Stomach (tissue), 4 donors: ENCODE measurements at regions not wholly inside any gene's neighbourhood (a gene's known extent, or its start where the extent isn't known, plus 50 kb on each side); places are given as distances from the start of the nearest gene placed in this dataset.

Source experiments
- EP300 ChIP-seq: sonication (generic); formaldehyde crosslinking; IDR thresholded peaks from one replicate; pipeline ENCODE4 v1.6.1; 2017; ENCODE audit warnings: antibody characterized with exemption
- POLR2A ChIP-seq, 4 donors: fragments of 450-650 bp; IDR thresholded peaks; one replicate each; pipeline ENCODE4 v1.6.1; 2016; ENCODE audit warnings: antibody characterized with exemption in 4 of 4, control low read depth in 2 of 4, mild to moderate bottlenecking in 1 of 4, moderate library complexity in 1 of 4
- POLR2AphosphoS5 ChIP-seq, 3 donors: sonication (generic); formaldehyde crosslinking; IDR thresholded peaks; one replicate each; pipeline ENCODE4 v1.6.1; 2016; ENCODE audit warnings: antibody characterized with exemption in 3 of 3
- TF ChIP-seq, protein P1 (sequence below), 7 experiments: fragments of 450-650 bp in 4 of 7; fragments of 200-600 bp in 3 of 7; sonication (generic) in 3 of 7; IDR thresholded peaks; one replicate each; pipeline ENCODE4 v1.5.1; 2016 to 2019; ENCODE audit warnings: antibody characterized with exemption in 7 of 7, control low read depth in 2 of 7, mild to moderate bottlenecking in 1 of 7

- no peak for TF ChIP-seq POLR2AphosphoS5 (IDR thresholded peaks at IDR 0.05)
- TF ChIP-seq, protein P1, sequence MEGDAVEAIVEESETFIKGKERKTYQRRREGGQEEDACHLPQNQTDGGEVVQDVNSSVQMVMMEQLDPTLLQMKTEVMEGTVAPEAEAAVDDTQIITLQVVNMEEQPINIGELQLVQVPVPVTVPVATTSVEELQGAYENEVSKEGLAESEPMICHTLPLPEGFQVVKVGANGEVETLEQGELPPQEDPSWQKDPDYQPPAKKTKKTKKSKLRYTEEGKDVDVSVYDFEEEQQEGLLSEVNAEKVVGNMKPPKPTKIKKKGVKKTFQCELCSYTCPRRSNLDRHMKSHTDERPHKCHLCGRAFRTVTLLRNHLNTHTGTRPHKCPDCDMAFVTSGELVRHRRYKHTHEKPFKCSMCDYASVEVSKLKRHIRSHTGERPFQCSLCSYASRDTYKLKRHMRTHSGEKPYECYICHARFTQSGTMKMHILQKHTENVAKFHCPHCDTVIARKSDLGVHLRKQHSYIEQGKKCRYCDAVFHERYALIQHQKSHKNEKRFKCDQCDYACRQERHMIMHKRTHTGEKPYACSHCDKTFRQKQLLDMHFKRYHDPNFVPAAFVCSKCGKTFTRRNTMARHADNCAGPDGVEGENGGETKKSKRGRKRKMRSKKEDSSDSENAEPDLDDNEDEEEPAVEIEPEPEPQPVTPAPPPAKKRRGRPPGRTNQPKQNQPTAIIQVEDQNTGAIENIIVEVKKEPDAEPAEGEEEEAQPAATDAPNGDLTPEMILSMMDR (IDR thresholded peaks at IDR 0.05), result no peak
- TF ChIP-seq EP300, result no peak
- no peak for TF ChIP-seq POLR2A (IDR thresholded peaks at IDR 0.05)
Observed at GRCh38 chr2:106004851-106005250, 189.2 kb downstream of the UXS1 start.
